ENCODE measurements at regions not wholly inside any gene's neighbourhood (a gene's known extent, or its start where the extent isn't known, plus 50 kb on each side); places are given as distances from the start of the nearest gene placed in this dataset.

- TF ChIP-seq CTCF (IDR thresholded peaks at IDR 0.05; ENCODE audit: low read length), result no peak
- no peak for TF ChIP-seq EZH2 (optimal IDR thresholded peaks at IDR 0.05; ENCODE audit: low read depth, low read length)
Measured at GRCh38 chr1:112779665-112780526, 64.8 kb upstream of the PPM1J start.

Data from MM.1S (cell line).